ENCODE measurements at regions not wholly inside any gene's neighbourhood (a gene's known extent, or its start where the extent isn't known, plus 50 kb on each side); places are given as distances from the start of the nearest gene placed in this dataset.

GRCh38 chr5:122253794-122254193 is 58.2 kb upstream of the SNCAIP start:
- H3K9me3 ChIP-seq = peaks cover 0 to 23% (median 14%) of the 10 kb centered on the region in 3 donors
- DNase-seq = no peak
- H3K27me3 ChIP-seq = no peaks in the 10 kb centered on the region
- TF ChIP-seq CTCF (IDR thresholded peaks at IDR 0.05) = no peak
- intact Hi-C loops (cut with DNase I; ENCODE audit: low total_unique reads) = no loop called here
- no peak overlapping the region for H3K4me3 ChIP-seq
- no peak overlapping the region for H3K27ac ChIP-seq
- no peaks in the 10 kb centered on the region for H3K36me3 ChIP-seq
- no peaks in the 10 kb centered on the region for H3K4me1 ChIP-seq

- H3K27me3 ChIP-seq = no peaks in the 10 kb centered on the region
- no peak overlapping the region for H3K27ac ChIP-seq
- peaks cover 0 to 9% (median 0%) of the 10 kb centered on the region in 4 donors for H3K4me1 ChIP-seq
- TF ChIP-seq CTCF (IDR thresholded peaks at IDR 0.05) = no peak
- intact Hi-C loops (cut with DNase I; ENCODE audit: low total_unique reads) = no loop called here
- H3K4me3 ChIP-seq = no peak overlapping the region
- H3K36me3 ChIP-seq = no peaks in the 10 kb centered on the region
- H3K9me3 ChIP-seq = peaks cover 0 to 23% (median 14%) of the 10 kb centered on the region in 3 donors
- no peak for DNase-seq
Observed at GRCh38 chr5:122256388-122256787, 55.6 kb upstream of the SNCAIP start.

- no peak overlapping the region for H3K27ac ChIP-seq
- H3K36me3 ChIP-seq = no peaks in the 10 kb centered on the region
- no peak overlapping the region for H3K4me3 ChIP-seq
- peaks cover 0 to 23% (median 14%) of the 10 kb centered on the region in 3 donors for H3K9me3 ChIP-seq
- no peak for TF ChIP-seq CTCF (IDR thresholded peaks at IDR 0.05)
- H3K4me1 ChIP-seq = peaks cover 0 to 9% (median 0%) of the 10 kb centered on the region in 4 donors
- no peak for DNase-seq
- intact Hi-C loops (cut with DNase I; ENCODE audit: low total_unique reads) = no loop called here
- H3K27me3 ChIP-seq = no peaks in the 10 kb centered on the region
Observed at GRCh38 chr5:122257000-122257399, 55.0 kb upstream of the SNCAIP start.

- no peak for DNase-seq
- Histone ChIP-seq H3K27ac (no peak overlapping the region), H3K4me3 (no peak overlapping the region), H3K36me3 (no peaks in the 10 kb centered on the region), H3K27me3 (no peaks in the 10 kb centered on the region), H3K9me3 (peaks cover 0 to 23% (median 14%) of the 10 kb centered on the region in 3 donors), H3K4me1 (peaks cover 0 to 9% (median 0%) of the 10 kb centered on the region in 4 donors)
- no peak for TF ChIP-seq CTCF (IDR thresholded peaks at IDR 0.05)
- intact Hi-C loops (cut with DNase I; ENCODE audit: low total_unique reads) = no loop called here
Observed at GRCh38 chr5:122258241-122258640, 53.8 kb upstream of the SNCAIP start.

GRCh38 chr5:122258840-122259239 is 53.2 kb upstream of the SNCAIP start:
- intact Hi-C loops (cut with DNase I; ENCODE audit: low total_unique reads) = no loop called here
- Histone ChIP-seq H3K9me3 (peaks cover 0 to 23% (median 14%) of the 10 kb centered on the region in 3 donors), H3K4me1 (peaks cover 0 to 9% (median 0%) of the 10 kb centered on the region in 4 donors), H3K27ac (no peak overlapping the region), H3K4me3 (no peak overlapping the region), H3K36me3 (no peaks in the 10 kb centered on the region), H3K27me3 (no peaks in the 10 kb centered on the region)
- no peak for DNase-seq
- TF ChIP-seq CTCF (IDR thresholded peaks at IDR 0.05) = no peak

- H3K4me3 ChIP-seq = no peak overlapping the region
- peaks cover 0 to 23% (median 14%) of the 10 kb centered on the region in 3 donors for H3K9me3 ChIP-seq
- H3K27ac ChIP-seq = no peak overlapping the region
- intact Hi-C loops (cut with DNase I; ENCODE audit: low total_unique reads) = no loop called here
- DNase-seq = no peak
- no peaks in the 10 kb centered on the region for H3K27me3 ChIP-seq
- H3K4me1 ChIP-seq = peaks cover 0 to 9% (median 0%) of the 10 kb centered on the region in 4 donors
- no peak for TF ChIP-seq CTCF (IDR thresholded peaks at IDR 0.05)
- no peaks in the 10 kb centered on the region for H3K36me3 ChIP-seq
Observed at GRCh38 chr5:122259995-122260394, 52.0 kb upstream of the SNCAIP start.
